ENCODE measurements at regions not wholly inside any gene's neighbourhood (a gene's known extent, or its start where the extent isn't known, plus 50 kb on each side); places are given as distances from the start of the nearest gene placed in this dataset.

DNA sequence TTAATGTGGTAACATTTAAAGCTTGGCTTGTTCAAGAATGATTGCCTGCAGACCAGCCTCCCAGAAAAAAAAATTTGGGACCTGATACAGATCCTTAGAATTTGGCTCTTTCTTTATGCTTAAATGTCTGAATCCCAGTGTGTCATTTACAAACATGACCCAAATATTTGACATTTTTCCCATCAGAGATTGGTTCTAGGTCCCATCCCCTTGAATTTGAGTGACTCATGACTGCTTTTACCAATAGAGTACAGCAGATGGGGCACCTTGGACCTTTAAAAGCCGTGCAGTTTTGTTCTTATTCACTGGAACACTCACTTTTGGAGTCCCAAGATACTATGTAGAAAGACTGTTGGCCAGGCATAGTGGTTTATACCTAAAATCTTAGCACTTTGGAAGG is 231.6 kb downstream of the ZIC1 start:
- TF ChIP-seq, protein P1, sequence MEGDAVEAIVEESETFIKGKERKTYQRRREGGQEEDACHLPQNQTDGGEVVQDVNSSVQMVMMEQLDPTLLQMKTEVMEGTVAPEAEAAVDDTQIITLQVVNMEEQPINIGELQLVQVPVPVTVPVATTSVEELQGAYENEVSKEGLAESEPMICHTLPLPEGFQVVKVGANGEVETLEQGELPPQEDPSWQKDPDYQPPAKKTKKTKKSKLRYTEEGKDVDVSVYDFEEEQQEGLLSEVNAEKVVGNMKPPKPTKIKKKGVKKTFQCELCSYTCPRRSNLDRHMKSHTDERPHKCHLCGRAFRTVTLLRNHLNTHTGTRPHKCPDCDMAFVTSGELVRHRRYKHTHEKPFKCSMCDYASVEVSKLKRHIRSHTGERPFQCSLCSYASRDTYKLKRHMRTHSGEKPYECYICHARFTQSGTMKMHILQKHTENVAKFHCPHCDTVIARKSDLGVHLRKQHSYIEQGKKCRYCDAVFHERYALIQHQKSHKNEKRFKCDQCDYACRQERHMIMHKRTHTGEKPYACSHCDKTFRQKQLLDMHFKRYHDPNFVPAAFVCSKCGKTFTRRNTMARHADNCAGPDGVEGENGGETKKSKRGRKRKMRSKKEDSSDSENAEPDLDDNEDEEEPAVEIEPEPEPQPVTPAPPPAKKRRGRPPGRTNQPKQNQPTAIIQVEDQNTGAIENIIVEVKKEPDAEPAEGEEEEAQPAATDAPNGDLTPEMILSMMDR (IDR thresholded peaks at IDR 0.05): no peak
- TF ChIP-seq POLR2AphosphoS5 (IDR thresholded peaks at IDR 0.05; ENCODE audit: insufficient read depth in 1 of 2, low read depth in 1 of 2): no peak
